IMR-90 (cell line): ENCODE measurements at regions not wholly inside any gene's neighbourhood (a gene's known extent, or its start where the extent isn't known, plus 50 kb on each side); places are given as distances from the start of the nearest gene placed in this dataset.
A peak's percentile ranks its signal among the peaks of the same experiment; 100 is the strongest.

Experiments
- ATAC-seq: fragments of 200-7000 bp; cut with Tn5 transposase; 2 replicates; pipeline ENCODE4 v1.9.1; 2020; ENCODE audit warnings: low read depth, mild to moderate bottlenecking, moderate library complexity
- BruUV-seq: library from RNA; stranded (reverse); fragments of 400-500 nt; replicated peaks from 2 replicates; lab custom pipeline; 2021; lab: Mats Ljungman, UMichigan
- CTCF ChIA-PET: fragments of 300-600 bp; formaldehyde crosslinking; extraction: SDS; loops from one replicate; lab custom pipeline; 2021; ENCODE audit warnings: antibody characterized with exemption; lab: Yijun Ruan, JAX
- POLR2A ChIA-PET: fragments of 300-600 bp; sonication (Branson Sonifier 250); formaldehyde crosslinking; loops from one replicate; lab custom pipeline; 2022; ENCODE audit warnings: antibody characterized with exemption; ENCODE audit not compliant: unreplicated experiment; lab: Charles Lee
- DNase-seq: peaks from one replicate; pipeline ENCODE4 v3.0.0; 2013
- H2AFZ ChIP-seq: replicated peaks from 2 replicates; pipeline ENCODE3; 2013; ENCODE audit warnings: low read length, mild to moderate bottlenecking; ENCODE audit not compliant: poor library complexity
- H2AK5ac ChIP-seq: 2 replicates; pipeline ENCODE4 v1.6.1; 2013; ENCODE audit warnings: low read depth, low read length, inconsistent platforms
- H2AK9ac ChIP-seq: replicated peaks from 2 replicates; pipeline ENCODE3; 2013; ENCODE audit warnings: mild to moderate bottlenecking, low read depth, low read length, moderate library complexity; ENCODE audit not compliant: poor library complexity
- H2BK120ac ChIP-seq: 2 replicates; pipeline ENCODE4 v1.6.1; 2013; ENCODE audit warnings: low read depth, low read length, inconsistent platforms
- H2BK15ac ChIP-seq: 3 replicates; pipeline ENCODE4 v1.6.1; 2013; ENCODE audit warnings: low read depth, low read length, inconsistent platforms
- H2BK20ac ChIP-seq: 2 replicates; pipeline ENCODE4 v1.6.1; 2013; ENCODE audit warnings: low read depth, mild to moderate bottlenecking, inconsistent platforms, low read length, moderate library complexity
- H2BK5ac ChIP-seq: 2 replicates; pipeline ENCODE4 v1.6.1; 2013; ENCODE audit warnings: mild to moderate bottlenecking, low read depth, low read length, inconsistent platforms; ENCODE audit not compliant: poor library complexity, severe bottlenecking
- H3K14ac ChIP-seq: replicated peaks from 2 replicates; pipeline ENCODE4 v1.6.1; 2013; ENCODE audit warnings: low read depth, low read length, inconsistent platforms
- H3K18ac ChIP-seq: 2 replicates; pipeline ENCODE4 v1.6.1; 2013; ENCODE audit warnings: low read depth, low read length, control low read depth
- H3K23ac ChIP-seq: 2 replicates; pipeline ENCODE4 v1.6.1; 2013; ENCODE audit warnings: low read depth, low read length, inconsistent platforms
- H3K27ac ChIP-seq: 2 replicates; pipeline ENCODE4 v1.5.1; 2013; ENCODE audit warnings: mild to moderate bottlenecking, control low read depth, low read length; ENCODE audit not compliant: insufficient read depth
- H3K27me3 ChIP-seq: 2 replicates; pipeline ENCODE4 v1.6.1; 2013; ENCODE audit warnings: low read length; ENCODE audit not compliant: control insufficient read depth, insufficient read depth
- H3K36me3 ChIP-seq: 2 replicates; pipeline ENCODE4 v1.6.1; 2013; ENCODE audit warnings: low read length, mixed read lengths; ENCODE audit not compliant: control insufficient read depth, insufficient read depth
- H3K4ac ChIP-seq: 2 replicates; pipeline ENCODE4 v1.6.1; 2013; ENCODE audit warnings: low read depth, low read length, inconsistent platforms
- H3K4me1 ChIP-seq: 2 replicates; pipeline ENCODE4 v1.6.1; 2013; ENCODE audit warnings: low read length, mixed read lengths; ENCODE audit not compliant: control insufficient read depth, insufficient read depth
- H3K4me2 ChIP-seq: 2 replicates; pipeline ENCODE4 v1.6.1; 2013; ENCODE audit warnings: low read depth, mild to moderate bottlenecking, control low read depth, low read length, moderate library complexity
- H3K4me3 ChIP-seq: 2 replicates; pipeline ENCODE4 v1.5.1; 2013; ENCODE audit warnings: low read depth, mild to moderate bottlenecking, control low read depth, low read length, moderate library complexity; ENCODE audit not compliant: insufficient read depth
- H3K56ac ChIP-seq: 2 replicates; pipeline ENCODE4 v1.6.1; 2013; ENCODE audit warnings: low read length, inconsistent platforms; ENCODE audit not compliant: insufficient read depth; ENCODE audit errors: extremely low read depth
- H3K79me1 ChIP-seq, 2 experiments: 2 replicates each; pipeline ENCODE4 v1.6.1; 2013; ENCODE audit warnings: low read length in 2 of 2, inconsistent platforms in 1 of 2, low read depth in 1 of 2
- H3K9ac ChIP-seq: 2 replicates; pipeline ENCODE4 v1.6.1; 2013; ENCODE audit warnings: low read depth, low read length, control low read depth
- H3K9me1 ChIP-seq: 2 replicates; pipeline ENCODE4 v1.6.1; 2013; ENCODE audit warnings: low read length, inconsistent platforms; ENCODE audit not compliant: insufficient read depth
- H3K9me3 ChIP-seq: 2 replicates; pipeline ENCODE4 v1.6.1; 2013; ENCODE audit warnings: low read length; ENCODE audit not compliant: control insufficient read depth, insufficient read depth
- H4K20me1 ChIP-seq: 2 replicates; pipeline ENCODE4 v1.6.1; 2013; ENCODE audit warnings: low read length, inconsistent platforms; ENCODE audit not compliant: insufficient read depth
- H4K5ac ChIP-seq: 2 replicates; pipeline ENCODE4 v1.6.1; 2013; ENCODE audit warnings: mild to moderate bottlenecking, low read depth, low read length, control low read depth
- H4K8ac ChIP-seq, 2 experiments: 2 replicates each; pipeline ENCODE4 v1.6.1; 2013; ENCODE audit warnings: low read depth in 2 of 2, low read length in 2 of 2, control low read depth in 1 of 2, inconsistent platforms in 1 of 2
- H4K91ac ChIP-seq: 2 replicates; pipeline ENCODE4 v1.6.1; 2013; ENCODE audit warnings: low read depth, low read length, inconsistent platforms; ENCODE audit not compliant: insufficient read depth
- CEBPB ChIP-seq: IDR thresholded peaks from 2 replicates; pipeline ENCODE4 v1.6.1; 2012; ENCODE audit warnings: low read depth, low read length, improper control_type of control experiment
- SMC3 ChIP-seq: fragments of 150-350 bp; IDR thresholded peaks from 2 replicates; pipeline ENCODE4 v1.6.1; 2016; ENCODE audit warnings: low read depth, mild to moderate bottlenecking, antibody characterized with exemption, low read length, moderate library complexity
- WGBS, 2 experiments: methylation state at CpG; one replicate each; pipeline versions ENCODE4 v1.1.5 to v1.1.7; 2013; ENCODE audit warnings: missing lambda C conversion rate in 2 of 2; ENCODE audit not compliant: insufficient read length in 1 of 2; ENCODE audit errors: extremely low coverage in 2 of 2; 5-methylcytosine and 5-hydroxymethylcytosine counted together
- dilution Hi-C: fragments of 300-500 bp; cut with HindIII; formaldehyde crosslinking; loops from one replicate; pipeline ENCODE4 v1.14.3; 2018; ENCODE audit warnings: low sequenced_read_pairs; ENCODE audit not compliant: unreplicated experiment
- in situ Hi-C: fragments of 300-500 bp; cut with MboI; formaldehyde crosslinking; loops from 3 replicates; pipeline ENCODE4 v1.14.3; 2019; ENCODE audit warnings: low sequenced_read_pairs, inconsistent platforms, mixed read lengths
- intact Hi-C: fragments of 100-400 bp; cut with micrococcal nuclease; formaldehyde crosslinking; loops from 2 replicates; pipeline ENCODE4 v1.10.0; 2022

DNA sequence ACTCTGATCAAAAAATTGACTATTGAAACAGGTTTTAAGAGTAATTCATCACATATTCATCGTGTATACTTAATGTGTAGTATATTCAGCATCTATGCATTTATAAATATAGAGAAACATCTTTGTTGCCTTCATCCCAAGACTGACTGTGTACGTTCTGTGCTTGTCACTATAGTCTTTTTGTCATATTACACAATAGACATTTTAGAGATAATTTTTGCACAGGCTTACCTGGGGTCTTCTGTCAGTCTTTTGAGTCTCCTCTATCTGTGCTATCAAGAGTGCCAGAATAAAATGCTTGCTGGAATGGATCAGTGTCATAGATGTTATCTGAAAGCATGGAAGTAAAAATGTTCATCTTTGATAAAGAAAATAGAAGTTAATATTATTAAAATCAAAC lies 1047.7 kb upstream of the NRXN1 start:
- TF ChIP-seq SMC3 (no peak), CEBPB (peak; percentile 33; the same call in 1 of the 2 replicates)
- H3K9ac ChIP-seq: no peak overlapping the region
- DNase-seq: no peak
- intact Hi-C loops (no loop called here), in situ Hi-C loops (no loop called here), dilution Hi-C loops (no loop called here)
- ATAC-seq: no peak
- no peaks in the 10 kb centered on the region for H4K20me1 ChIP-seq
- no peak overlapping the region for H2AK5ac ChIP-seq
- no peak overlapping the region for H2BK5ac ChIP-seq
- no TSS peak for BruUV-seq
- WGBS, 2 experiments: no CpG with 5 or more reads among the region's 2 CpGs
- H3K18ac ChIP-seq: no peak overlapping the region
- H2BK120ac ChIP-seq: no peak overlapping the region
- no peaks in the 10 kb centered on the region for H3K9me3 ChIP-seq
- H3K9me1 ChIP-seq: no peaks in the 10 kb centered on the region
- no peak overlapping the region for H3K4ac ChIP-seq
- no peak overlapping the region for H2BK15ac ChIP-seq
- POLR2A ChIA-PET: no interaction called here
- H3K27me3 ChIP-seq: no peaks in the 10 kb centered on the region
- H4K5ac ChIP-seq: no peak overlapping the region
- H3K14ac ChIP-seq: no peak overlapping the region
- H2AK9ac ChIP-seq: no peak overlapping the region
- no peak overlapping the region for H4K8ac ChIP-seq
- H3K27ac ChIP-seq: no peak overlapping the region
- no peak overlapping the region for H3K4me2 ChIP-seq
- no peak overlapping the region for H4K91ac ChIP-seq
- H3K79me1 ChIP-seq: no peaks in the 10 kb centered on the region
- H3K36me3 ChIP-seq: no peaks in the 10 kb centered on the region
- H3K56ac ChIP-seq: no peak overlapping the region
- no peak overlapping the region for H2BK20ac ChIP-seq
- H2AFZ ChIP-seq: no peak overlapping the region
- no peak overlapping the region for H3K4me3 ChIP-seq
- H3K4me1 ChIP-seq: no peaks in the 10 kb centered on the region
- CTCF ChIA-PET: interaction anchor here (0.7 kb wide), 1 partner anchor 278 kb away, joined by 5 read pairs; no protein-coding TSS in a partner anchor
- no peak overlapping the region for H3K23ac ChIP-seq
